ENCODE measurements at regions not wholly inside any gene's neighbourhood (a gene's known extent, or its start where the extent isn't known, plus 50 kb on each side); places are given as distances from the start of the nearest gene placed in this dataset.

DNA sequence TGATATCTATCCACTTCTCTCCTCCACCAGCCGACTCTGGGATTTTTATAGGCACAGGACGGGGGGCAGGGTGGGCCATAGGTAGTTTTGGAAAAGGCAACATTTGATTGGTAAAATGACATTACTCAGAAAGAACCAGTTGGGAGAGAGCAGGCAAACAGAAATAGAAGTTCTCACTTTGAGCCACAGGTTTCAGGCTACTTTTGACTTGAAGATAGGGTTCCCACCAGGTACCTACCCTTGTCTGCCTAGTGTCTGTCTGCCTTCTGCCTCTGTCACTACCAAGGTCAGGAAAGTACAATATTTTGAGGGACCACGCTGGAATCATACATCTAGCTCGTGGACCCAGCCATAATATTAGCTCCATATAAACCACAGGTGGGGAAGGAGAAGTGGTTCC, 412.9 kb upstream of the GRM7 start:
- ATAC-seq (no peak), DNase-seq (no peak)
- POLR2A ChIA-PET, result no interaction called here
- Mint-ChIP-seq H3K4me3 (no peak overlapping the region), H3K4me1 (ENCODE audit: low read depth) (no peaks in the 10 kb centered on the region), H3K27me3 (no peaks in the 10 kb centered on the region), H3K27ac (no peak overlapping the region), H3K9me3 (no peaks in the 10 kb centered on the region), H3K36me3 (ENCODE audit: low read depth) (no peaks in the 10 kb centered on the region)
- TF ChIP-seq, protein P1, sequence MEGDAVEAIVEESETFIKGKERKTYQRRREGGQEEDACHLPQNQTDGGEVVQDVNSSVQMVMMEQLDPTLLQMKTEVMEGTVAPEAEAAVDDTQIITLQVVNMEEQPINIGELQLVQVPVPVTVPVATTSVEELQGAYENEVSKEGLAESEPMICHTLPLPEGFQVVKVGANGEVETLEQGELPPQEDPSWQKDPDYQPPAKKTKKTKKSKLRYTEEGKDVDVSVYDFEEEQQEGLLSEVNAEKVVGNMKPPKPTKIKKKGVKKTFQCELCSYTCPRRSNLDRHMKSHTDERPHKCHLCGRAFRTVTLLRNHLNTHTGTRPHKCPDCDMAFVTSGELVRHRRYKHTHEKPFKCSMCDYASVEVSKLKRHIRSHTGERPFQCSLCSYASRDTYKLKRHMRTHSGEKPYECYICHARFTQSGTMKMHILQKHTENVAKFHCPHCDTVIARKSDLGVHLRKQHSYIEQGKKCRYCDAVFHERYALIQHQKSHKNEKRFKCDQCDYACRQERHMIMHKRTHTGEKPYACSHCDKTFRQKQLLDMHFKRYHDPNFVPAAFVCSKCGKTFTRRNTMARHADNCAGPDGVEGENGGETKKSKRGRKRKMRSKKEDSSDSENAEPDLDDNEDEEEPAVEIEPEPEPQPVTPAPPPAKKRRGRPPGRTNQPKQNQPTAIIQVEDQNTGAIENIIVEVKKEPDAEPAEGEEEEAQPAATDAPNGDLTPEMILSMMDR (IDR thresholded peaks at IDR 0.05), result no peak
- intact Hi-C loops (cut with micrococcal nuclease), result no loop called here
- CTCF ChIA-PET, result no interaction called here

- ChIA-PET POLR2A (no interaction called here), CTCF (no interaction called here)
- TF ChIP-seq, protein P1 (IDR thresholded peaks at IDR 0.05), result no peak
- no peaks in the 10 kb centered on the region for H3K9me3 Mint-ChIP-seq
- intact Hi-C loops (cut with micrococcal nuclease), result no loop called here
- no peaks in the 10 kb centered on the region for H3K36me3 Mint-ChIP-seq (ENCODE audit: low read depth)
- DNase-seq (no peak), ATAC-seq (no peak)
- H3K27ac Mint-ChIP-seq, result no peak overlapping the region
- H3K27me3 Mint-ChIP-seq, result no peaks in the 10 kb centered on the region
- H3K4me1 Mint-ChIP-seq (ENCODE audit: low read depth), result no peaks in the 10 kb centered on the region
- no peak overlapping the region for H3K4me3 Mint-ChIP-seq
These were observed 411.8 kb upstream of the GRM7 start for GRCh38 chr3:6449099-6449498.

DNA sequence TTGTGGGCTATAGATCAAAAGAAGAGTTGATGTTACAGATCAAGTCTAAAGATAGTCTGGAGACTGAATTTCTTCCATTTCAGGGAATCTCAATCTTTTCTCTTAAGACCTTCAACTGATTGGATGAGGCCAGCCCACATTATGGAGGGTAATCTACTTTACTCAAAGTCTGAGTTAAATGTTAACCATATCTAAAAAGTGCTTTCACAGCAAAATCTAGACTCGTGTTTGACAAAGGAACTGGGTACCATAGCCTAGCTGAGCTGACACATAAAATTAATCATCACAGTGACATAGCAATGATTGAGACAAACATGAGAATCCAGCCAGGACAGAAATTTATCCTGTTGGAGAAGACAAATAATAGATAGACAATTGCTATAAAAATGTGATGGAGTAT, 407.9 kb upstream of the GRM7 start:
- ChIA-PET POLR2A (no interaction called here), CTCF (no interaction called here)
- ATAC-seq (no peak), DNase-seq (no peak)
- Mint-ChIP-seq H3K4me1 (ENCODE audit: low read depth) (no peaks in the 10 kb centered on the region), H3K4me3 (no peak overlapping the region), H3K9me3 (no peaks in the 10 kb centered on the region), H3K36me3 (ENCODE audit: low read depth) (no peaks in the 10 kb centered on the region), H3K27me3 (no peaks in the 10 kb centered on the region), H3K27ac (no peak overlapping the region)
- intact Hi-C loops (cut with micrococcal nuclease), result no loop called here
- TF ChIP-seq, protein P1 (IDR thresholded peaks at IDR 0.05), result no peak

GRCh38 chr3:6455031-6455430, 405.9 kb upstream of the GRM7 start:
- intact Hi-C loops (cut with micrococcal nuclease), result no loop called here
- Mint-ChIP-seq H3K9me3 (no peaks in the 10 kb centered on the region), H3K4me3 (no peak overlapping the region), H3K27ac (no peak overlapping the region), H3K4me1 (ENCODE audit: low read depth) (no peaks in the 10 kb centered on the region), H3K36me3 (ENCODE audit: low read depth) (no peaks in the 10 kb centered on the region), H3K27me3 (no peaks in the 10 kb centered on the region)
- no peak for ATAC-seq
- POLR2A ChIA-PET, result no interaction called here
- TF ChIP-seq, protein P1 (IDR thresholded peaks at IDR 0.05), result no peak
- CTCF ChIA-PET, result interaction anchor here (0.7 kb wide), 1 partner anchor 39 kb away, joined by 3 read pairs; no protein-coding TSS in a partner anchor
- no peak for DNase-seq

GRCh38 chr3:6467186-6467585, 393.7 kb upstream of the GRM7 start:
- CTCF ChIA-PET, result no interaction called here
- no peaks in the 10 kb centered on the region for H3K27me3 Mint-ChIP-seq
- no peak overlapping the region for H3K4me3 Mint-ChIP-seq
- POLR2A ChIA-PET, result no interaction called here
- H3K9me3 Mint-ChIP-seq, result peaks cover 6% of the 10 kb centered on the region
- intact Hi-C loops (cut with micrococcal nuclease), result no loop called here
- H3K4me1 Mint-ChIP-seq (ENCODE audit: low read depth), result no peaks in the 10 kb centered on the region
- DNase-seq, result no peak
- no peak overlapping the region for H3K27ac Mint-ChIP-seq
- ATAC-seq, result no peak
- no peaks in the 10 kb centered on the region for H3K36me3 Mint-ChIP-seq (ENCODE audit: low read depth)
- TF ChIP-seq, protein P1 (IDR thresholded peaks at IDR 0.05), result no peak
